CD4-positive, alpha-beta T cell treated with Interleukin-1 beta for 1 hour (primary cell): ENCODE measurements at regions not wholly inside any gene's neighbourhood (a gene's known extent, or its start where the extent isn't known, plus 50 kb on each side); places are given as distances from the start of the nearest gene placed in this dataset.
"Not testable (repeated sequence)": the region's sequence is repeated elsewhere in the genome, so short reads cannot be mapped to it uniquely, and the experiment has no call there.

Experiments used
- DNase-seq, 2 donors: peaks; one replicate each; pipeline ENCODE4 v3.0.0-alpha.2; 2020 to 2022

GRCh38 chr12:25328072-25328712, 77.5 kb upstream of the KRAS start:
- DNase-seq, result no peak

GRCh38 chr12:25327321-25327720, 76.6 kb upstream of the KRAS start:
- no peak for DNase-seq

- DNase-seq, result no peak
Measured at GRCh38 chr12:25326326-25326725, 75.6 kb upstream of the KRAS start.

GRCh38 chr12:25324861-25325260, 74.1 kb upstream of the KRAS start:
- no peak for DNase-seq

- DNase-seq, result peak; percentile 5 to 31
Measured at GRCh38 chr12:25323581-25323982, 72.9 kb upstream of the KRAS start.

- no peak for DNase-seq
Measured at GRCh38 chr12:25322918-25323531, 72.3 kb upstream of the KRAS start.

GRCh38 chr12:25322351-25322750, 71.6 kb upstream of the KRAS start:
- peak in 1 of 2 donors; percentile 33 for DNase-seq

- DNase-seq, result no peak
Measured at GRCh38 chr12:25321772-25322171, 71.0 kb upstream of the KRAS start.

GRCh38 chr12:25320123-25321006, 69.6 kb upstream of the KRAS start:
- no peak for DNase-seq

GRCh38 chr12:25319233-25319984, 68.7 kb upstream of the KRAS start:
- no peak for DNase-seq

- DNase-seq, result no peak
Measured at GRCh38 chr12:25317553-25317952, 66.8 kb upstream of the KRAS start.

- no peak for DNase-seq
Measured at GRCh38 chr12:25315388-25315787, 64.7 kb upstream of the KRAS start.

GRCh38 chr12:25313266-25313990, 62.7 kb upstream of the KRAS start:
- DNase-seq, result not testable (repeated sequence)

GRCh38 chr12:25311506-25311905, 60.8 kb upstream of the KRAS start:
- no peak for DNase-seq

- DNase-seq, result not testable (repeated sequence)
Measured at GRCh38 chr12:25310071-25310470, 59.3 kb upstream of the KRAS start.

GRCh38 chr12:25308756-25309155, 58.0 kb upstream of the KRAS start:
- no peak for DNase-seq

GRCh38 chr12:25307818-25308217, 57.1 kb upstream of the KRAS start:
- DNase-seq, result no peak

- no peak for DNase-seq
Measured at GRCh38 chr12:25301798-25302197, 51.1 kb upstream of the KRAS start.
